B cell (primary cell): ENCODE measurements at regions not wholly inside any gene's neighbourhood (a gene's known extent, or its start where the extent isn't known, plus 50 kb on each side); places are given as distances from the start of the nearest gene placed in this dataset.

Experiments
- CTCF ChIP-seq: fragments of 200-600 bp; IDR thresholded peaks from one replicate; pipeline ENCODE4 v1.8.0; 2022; ENCODE audit warnings: antibody characterized with exemption, mild to moderate bottlenecking
- EZH2 ChIP-seq: IDR thresholded peaks from 2 replicates; pipeline ENCODE4 v1.6.1; 2012; ENCODE audit warnings: borderline replicate concordance, low read depth, mild to moderate bottlenecking, moderate library complexity, low read length; ENCODE audit not compliant: insufficient read depth, poor library complexity, severe bottlenecking

- no peak for TF ChIP-seq CTCF
- TF ChIP-seq EZH2 = no peak
These were observed 1180.7 kb upstream of the SLC10A2 start for GRCh38 chr13:104246955-104247354.
